GM23338 (cell line): ENCODE measurements at regions not wholly inside any gene's neighbourhood (a gene's known extent, or its start where the extent isn't known, plus 50 kb on each side); places are given as distances from the start of the nearest gene placed in this dataset.

ENCODE experiments used
- ATAC-seq: fragments of 200-7000 bp; cut with Tn5 transposase; 3 replicates; pipeline ENCODE4 v1.9.1; 2020
- DNase-seq: peaks from one replicate; pipeline ENCODE4 v3.0.0-alpha.2; 2015; ENCODE audit warnings: low spot score
- H2AFZ ChIP-seq: fragments of 200-600 bp; sonication (generic); 2 replicates; pipeline ENCODE4 v1.8.0; 2016; ENCODE audit warnings: antibody characterized with exemption, mild to moderate bottlenecking, moderate library complexity
- H3F3A ChIP-seq: fragments of 200-600 bp; sonication (generic); replicated peaks from 2 replicates; pipeline ENCODE4 v1.8.0; 2017; ENCODE audit warnings: antibody characterized with exemption, mixed run types, low read depth
- H3K27ac ChIP-seq: fragments of 200-600 bp; sonication (generic); 2 replicates; pipeline ENCODE4 v1.6.1; 2016; ENCODE audit warnings: low read depth
- H3K27me3 ChIP-seq: fragments of 200-600 bp; sonication (generic); 2 replicates; pipeline ENCODE4 v1.8.0; 2016; ENCODE audit warnings: mild to moderate bottlenecking, mixed run types, moderate library complexity; ENCODE audit not compliant: insufficient read depth
- H3K36me3 ChIP-seq: fragments of 200-600 bp; sonication (generic); 2 replicates; pipeline ENCODE4 v1.8.0; 2016; ENCODE audit warnings: mild to moderate bottlenecking; ENCODE audit not compliant: insufficient read depth
- H3K4me1 ChIP-seq: fragments of 200-600 bp; sonication (generic); 2 replicates; pipeline ENCODE4 v1.8.0; 2016; ENCODE audit warnings: mild to moderate bottlenecking, moderate library complexity; ENCODE audit not compliant: insufficient read depth
- H3K4me2 ChIP-seq: fragments of 200-600 bp; sonication (generic); 2 replicates; pipeline ENCODE4 v1.7.1; 2017; ENCODE audit warnings: mixed run types
- H3K4me3 ChIP-seq: fragments of 200-600 bp; sonication (generic); 2 replicates; pipeline ENCODE4 v1.6.1; 2016; ENCODE audit warnings: mixed run types
- H3K79me2 ChIP-seq: fragments of 200-600 bp; sonication (generic); replicated peaks from 2 replicates; pipeline ENCODE4 v1.8.0; 2017; ENCODE audit warnings: mild to moderate bottlenecking; ENCODE audit not compliant: insufficient read depth
- H3K9me2 ChIP-seq: fragments of 200-600 bp; sonication (generic); 2 replicates; pipeline ENCODE4 v1.8.0; 2017; ENCODE audit not compliant: insufficient read depth
- H4K20me1 ChIP-seq: fragments of 200-600 bp; sonication (generic); replicated peaks from 2 replicates; pipeline ENCODE4 v1.8.0; 2017; ENCODE audit warnings: mild to moderate bottlenecking; ENCODE audit not compliant: insufficient read depth
- H3K27ac Mint-ChIP-seq: 2 replicates; pipeline ENCODE4 v1.8.0; 2020; ENCODE audit warnings: inconsistent platforms, mild to moderate bottlenecking, moderate library complexity, mixed read lengths
- H3K27me3 Mint-ChIP-seq: 3 replicates; pipeline ENCODE4 v1.8.0; 2022; ENCODE audit warnings: low read depth, mild to moderate bottlenecking, moderate library complexity, mixed read lengths, inconsistent platforms; ENCODE audit not compliant: insufficient read depth, poor library complexity
- H3K36me3 Mint-ChIP-seq: 3 replicates; pipeline ENCODE4 v1.8.0; 2021; ENCODE audit warnings: low read depth, mild to moderate bottlenecking, inconsistent platforms, moderate library complexity, mixed read lengths
- H3K4me1 Mint-ChIP-seq: 3 replicates; pipeline ENCODE4 v1.8.0; 2020; ENCODE audit warnings: mild to moderate bottlenecking, inconsistent platforms, mixed read lengths
- H3K4me3 Mint-ChIP-seq: 3 replicates; pipeline ENCODE4 v1.8.0; 2021; ENCODE audit warnings: moderate library complexity, mild to moderate bottlenecking, inconsistent platforms, mixed read lengths
- H3K9me3 Mint-ChIP-seq: 3 replicates; pipeline ENCODE4 v1.8.0; 2020; ENCODE audit warnings: moderate library complexity, mild to moderate bottlenecking, inconsistent platforms, mixed read lengths
- CREB1 ChIP-seq: fragments of 250-450 bp; sonication (Bioruptor Pico); IDR thresholded peaks from 2 replicates; pipeline ENCODE4 v1.5.0; 2020; ENCODE audit warnings: low read depth, mild to moderate bottlenecking, moderate library complexity
- EZH2 ChIP-seq: fragments of 200-600 bp; sonication (generic); IDR thresholded peaks from one replicate; pipeline ENCODE4 v1.8.0; 2017; ENCODE audit warnings: antibody characterized with exemption, mild to moderate bottlenecking, low read depth; ENCODE audit not compliant: unreplicated experiment
- EZH2phosphoT487 ChIP-seq: fragments of 200-600 bp; sonication (generic); IDR thresholded peaks from one replicate; pipeline ENCODE4 v1.8.1; 2018; ENCODE audit warnings: antibody characterized with exemption; ENCODE audit not compliant: unreplicated experiment
- JUNB ChIP-seq: IDR thresholded peaks from one replicate; pipeline ENCODE4 v1.6.1; 2016; ENCODE audit warnings: antibody characterized with exemption; ENCODE audit not compliant: unreplicated experiment
- NANOG ChIP-seq: IDR thresholded peaks from 2 replicates; pipeline ENCODE4 v1.6.1; 2016; ENCODE audit warnings: antibody characterized with exemption, borderline replicate concordance
- POLR2AphosphoS5 ChIP-seq: IDR thresholded peaks from 2 replicates; pipeline ENCODE4 v1.6.1; 2016; ENCODE audit warnings: antibody characterized with exemption, low read depth
- STAT1 ChIP-seq: IDR thresholded peaks from one replicate; pipeline ENCODE4 v1.6.1; 2016; ENCODE audit warnings: antibody characterized with exemption; ENCODE audit not compliant: unreplicated experiment
- ZNF114 ChIP-seq: fragments of 250-450 bp; sonication (Bioruptor Pico); IDR thresholded peaks from 2 replicates; pipeline ENCODE4 v1.5.0; 2020; ENCODE audit warnings: mild to moderate bottlenecking, moderate library complexity
- ZNF331 ChIP-seq: fragments of 250-450 bp; sonication (Bioruptor Pico); IDR thresholded peaks from 2 replicates; pipeline ENCODE4 v1.5.0; 2020; ENCODE audit warnings: low read depth, mild to moderate bottlenecking, moderate library complexity
- TF ChIP-seq, protein P1 (sequence below): IDR thresholded peaks from 2 replicates; pipeline ENCODE4 v1.6.1; 2016; ENCODE audit warnings: antibody characterized with exemption
- TF ChIP-seq, protein P2 (sequence below): IDR thresholded peaks from one replicate; pipeline ENCODE4 v1.6.1; 2018; ENCODE audit warnings: antibody characterized with exemption; ENCODE audit not compliant: unreplicated experiment
- TF ChIP-seq, protein P3 (sequence below), 2 experiments: fragments of 200-600 bp in 1 of 2; sonication (generic) in 1 of 2; conservative IDR thresholded peaks; 2 replicates each; pipeline versions ENCODE4 v1.5.1 to v1.6.1; 2016 to 2017; ENCODE audit warnings: antibody characterized with exemption in 2 of 2, low read depth in 2 of 2, mild to moderate bottlenecking in 2 of 2, moderate library complexity in 1 of 2
- TF ChIP-seq, protein P4 (sequence below): fragments of 250-450 bp; sonication (Bioruptor Pico); IDR thresholded peaks from 2 replicates; pipeline ENCODE4 v1.5.0; 2020; ENCODE audit warnings: mild to moderate bottlenecking, moderate library complexity

DNA sequence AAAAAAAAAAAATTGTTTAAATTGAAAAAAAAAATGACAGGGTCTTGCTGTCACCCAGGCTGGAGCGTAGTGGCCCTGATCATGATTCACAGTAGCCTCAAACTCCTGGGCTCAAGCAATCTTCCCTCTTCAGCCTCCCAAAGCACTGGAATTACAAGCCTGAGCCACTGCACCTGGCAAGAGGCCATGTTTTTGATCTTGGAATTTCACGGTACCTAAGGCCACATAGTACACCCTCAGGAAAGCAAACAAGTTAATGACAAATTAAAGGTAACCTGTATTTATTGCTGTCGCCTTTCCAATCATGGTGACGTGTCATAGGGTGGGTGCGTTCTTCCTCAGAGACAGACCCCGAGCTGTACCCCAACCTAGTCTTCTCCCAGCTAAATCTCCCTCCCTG is 79.2 kb downstream of the LINC00237 start:
- H3K36me3 ChIP-seq: no peaks in the 10 kb centered on the region
- peaks cover 8% of the 10 kb centered on the region; the same call in 1 of the 2 replicates for H3K9me2 ChIP-seq
- no peaks in the 10 kb centered on the region for H3K79me2 ChIP-seq
- Mint-ChIP-seq H3K4me3 (no peak overlapping the region), H3K9me3 (no peaks in the 10 kb centered on the region), H3K36me3 (no peaks in the 10 kb centered on the region), H3K27me3 (peaks cover 7% of the 10 kb centered on the region), H3K27ac (no peak overlapping the region), H3K4me1 (peaks cover 8% of the 10 kb centered on the region)
- no peak for TF ChIP-seq ZNF331 (CRISPR knock-in tag)
- TF ChIP-seq, protein P1, sequence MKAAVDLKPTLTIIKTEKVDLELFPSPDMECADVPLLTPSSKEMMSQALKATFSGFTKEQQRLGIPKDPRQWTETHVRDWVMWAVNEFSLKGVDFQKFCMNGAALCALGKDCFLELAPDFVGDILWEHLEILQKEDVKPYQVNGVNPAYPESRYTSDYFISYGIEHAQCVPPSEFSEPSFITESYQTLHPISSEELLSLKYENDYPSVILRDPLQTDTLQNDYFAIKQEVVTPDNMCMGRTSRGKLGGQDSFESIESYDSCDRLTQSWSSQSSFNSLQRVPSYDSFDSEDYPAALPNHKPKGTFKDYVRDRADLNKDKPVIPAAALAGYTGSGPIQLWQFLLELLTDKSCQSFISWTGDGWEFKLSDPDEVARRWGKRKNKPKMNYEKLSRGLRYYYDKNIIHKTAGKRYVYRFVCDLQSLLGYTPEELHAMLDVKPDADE: no peak
- no peak for TF ChIP-seq CREB1 (CRISPR knock-in tag)
- no peak for TF ChIP-seq EZH2
- TF ChIP-seq, protein P2, sequence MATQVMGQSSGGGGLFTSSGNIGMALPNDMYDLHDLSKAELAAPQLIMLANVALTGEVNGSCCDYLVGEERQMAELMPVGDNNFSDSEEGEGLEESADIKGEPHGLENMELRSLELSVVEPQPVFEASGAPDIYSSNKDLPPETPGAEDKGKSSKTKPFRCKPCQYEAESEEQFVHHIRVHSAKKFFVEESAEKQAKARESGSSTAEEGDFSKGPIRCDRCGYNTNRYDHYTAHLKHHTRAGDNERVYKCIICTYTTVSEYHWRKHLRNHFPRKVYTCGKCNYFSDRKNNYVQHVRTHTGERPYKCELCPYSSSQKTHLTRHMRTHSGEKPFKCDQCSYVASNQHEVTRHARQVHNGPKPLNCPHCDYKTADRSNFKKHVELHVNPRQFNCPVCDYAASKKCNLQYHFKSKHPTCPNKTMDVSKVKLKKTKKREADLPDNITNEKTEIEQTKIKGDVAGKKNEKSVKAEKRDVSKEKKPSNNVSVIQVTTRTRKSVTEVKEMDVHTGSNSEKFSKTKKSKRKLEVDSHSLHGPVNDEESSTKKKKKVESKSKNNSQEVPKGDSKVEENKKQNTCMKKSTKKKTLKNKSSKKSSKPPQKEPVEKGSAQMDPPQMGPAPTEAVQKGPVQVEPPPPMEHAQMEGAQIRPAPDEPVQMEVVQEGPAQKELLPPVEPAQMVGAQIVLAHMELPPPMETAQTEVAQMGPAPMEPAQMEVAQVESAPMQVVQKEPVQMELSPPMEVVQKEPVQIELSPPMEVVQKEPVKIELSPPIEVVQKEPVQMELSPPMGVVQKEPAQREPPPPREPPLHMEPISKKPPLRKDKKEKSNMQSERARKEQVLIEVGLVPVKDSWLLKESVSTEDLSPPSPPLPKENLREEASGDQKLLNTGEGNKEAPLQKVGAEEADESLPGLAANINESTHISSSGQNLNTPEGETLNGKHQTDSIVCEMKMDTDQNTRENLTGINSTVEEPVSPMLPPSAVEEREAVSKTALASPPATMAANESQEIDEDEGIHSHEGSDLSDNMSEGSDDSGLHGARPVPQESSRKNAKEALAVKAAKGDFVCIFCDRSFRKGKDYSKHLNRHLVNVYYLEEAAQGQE: no peak
- TF ChIP-seq, protein P3, sequence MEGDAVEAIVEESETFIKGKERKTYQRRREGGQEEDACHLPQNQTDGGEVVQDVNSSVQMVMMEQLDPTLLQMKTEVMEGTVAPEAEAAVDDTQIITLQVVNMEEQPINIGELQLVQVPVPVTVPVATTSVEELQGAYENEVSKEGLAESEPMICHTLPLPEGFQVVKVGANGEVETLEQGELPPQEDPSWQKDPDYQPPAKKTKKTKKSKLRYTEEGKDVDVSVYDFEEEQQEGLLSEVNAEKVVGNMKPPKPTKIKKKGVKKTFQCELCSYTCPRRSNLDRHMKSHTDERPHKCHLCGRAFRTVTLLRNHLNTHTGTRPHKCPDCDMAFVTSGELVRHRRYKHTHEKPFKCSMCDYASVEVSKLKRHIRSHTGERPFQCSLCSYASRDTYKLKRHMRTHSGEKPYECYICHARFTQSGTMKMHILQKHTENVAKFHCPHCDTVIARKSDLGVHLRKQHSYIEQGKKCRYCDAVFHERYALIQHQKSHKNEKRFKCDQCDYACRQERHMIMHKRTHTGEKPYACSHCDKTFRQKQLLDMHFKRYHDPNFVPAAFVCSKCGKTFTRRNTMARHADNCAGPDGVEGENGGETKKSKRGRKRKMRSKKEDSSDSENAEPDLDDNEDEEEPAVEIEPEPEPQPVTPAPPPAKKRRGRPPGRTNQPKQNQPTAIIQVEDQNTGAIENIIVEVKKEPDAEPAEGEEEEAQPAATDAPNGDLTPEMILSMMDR (conservative IDR thresholded peaks at IDR 0.05; ENCODE audit: low read depth in 2 of 2): no peak
- no peak for TF ChIP-seq JUNB
- TF ChIP-seq, protein P4, sequence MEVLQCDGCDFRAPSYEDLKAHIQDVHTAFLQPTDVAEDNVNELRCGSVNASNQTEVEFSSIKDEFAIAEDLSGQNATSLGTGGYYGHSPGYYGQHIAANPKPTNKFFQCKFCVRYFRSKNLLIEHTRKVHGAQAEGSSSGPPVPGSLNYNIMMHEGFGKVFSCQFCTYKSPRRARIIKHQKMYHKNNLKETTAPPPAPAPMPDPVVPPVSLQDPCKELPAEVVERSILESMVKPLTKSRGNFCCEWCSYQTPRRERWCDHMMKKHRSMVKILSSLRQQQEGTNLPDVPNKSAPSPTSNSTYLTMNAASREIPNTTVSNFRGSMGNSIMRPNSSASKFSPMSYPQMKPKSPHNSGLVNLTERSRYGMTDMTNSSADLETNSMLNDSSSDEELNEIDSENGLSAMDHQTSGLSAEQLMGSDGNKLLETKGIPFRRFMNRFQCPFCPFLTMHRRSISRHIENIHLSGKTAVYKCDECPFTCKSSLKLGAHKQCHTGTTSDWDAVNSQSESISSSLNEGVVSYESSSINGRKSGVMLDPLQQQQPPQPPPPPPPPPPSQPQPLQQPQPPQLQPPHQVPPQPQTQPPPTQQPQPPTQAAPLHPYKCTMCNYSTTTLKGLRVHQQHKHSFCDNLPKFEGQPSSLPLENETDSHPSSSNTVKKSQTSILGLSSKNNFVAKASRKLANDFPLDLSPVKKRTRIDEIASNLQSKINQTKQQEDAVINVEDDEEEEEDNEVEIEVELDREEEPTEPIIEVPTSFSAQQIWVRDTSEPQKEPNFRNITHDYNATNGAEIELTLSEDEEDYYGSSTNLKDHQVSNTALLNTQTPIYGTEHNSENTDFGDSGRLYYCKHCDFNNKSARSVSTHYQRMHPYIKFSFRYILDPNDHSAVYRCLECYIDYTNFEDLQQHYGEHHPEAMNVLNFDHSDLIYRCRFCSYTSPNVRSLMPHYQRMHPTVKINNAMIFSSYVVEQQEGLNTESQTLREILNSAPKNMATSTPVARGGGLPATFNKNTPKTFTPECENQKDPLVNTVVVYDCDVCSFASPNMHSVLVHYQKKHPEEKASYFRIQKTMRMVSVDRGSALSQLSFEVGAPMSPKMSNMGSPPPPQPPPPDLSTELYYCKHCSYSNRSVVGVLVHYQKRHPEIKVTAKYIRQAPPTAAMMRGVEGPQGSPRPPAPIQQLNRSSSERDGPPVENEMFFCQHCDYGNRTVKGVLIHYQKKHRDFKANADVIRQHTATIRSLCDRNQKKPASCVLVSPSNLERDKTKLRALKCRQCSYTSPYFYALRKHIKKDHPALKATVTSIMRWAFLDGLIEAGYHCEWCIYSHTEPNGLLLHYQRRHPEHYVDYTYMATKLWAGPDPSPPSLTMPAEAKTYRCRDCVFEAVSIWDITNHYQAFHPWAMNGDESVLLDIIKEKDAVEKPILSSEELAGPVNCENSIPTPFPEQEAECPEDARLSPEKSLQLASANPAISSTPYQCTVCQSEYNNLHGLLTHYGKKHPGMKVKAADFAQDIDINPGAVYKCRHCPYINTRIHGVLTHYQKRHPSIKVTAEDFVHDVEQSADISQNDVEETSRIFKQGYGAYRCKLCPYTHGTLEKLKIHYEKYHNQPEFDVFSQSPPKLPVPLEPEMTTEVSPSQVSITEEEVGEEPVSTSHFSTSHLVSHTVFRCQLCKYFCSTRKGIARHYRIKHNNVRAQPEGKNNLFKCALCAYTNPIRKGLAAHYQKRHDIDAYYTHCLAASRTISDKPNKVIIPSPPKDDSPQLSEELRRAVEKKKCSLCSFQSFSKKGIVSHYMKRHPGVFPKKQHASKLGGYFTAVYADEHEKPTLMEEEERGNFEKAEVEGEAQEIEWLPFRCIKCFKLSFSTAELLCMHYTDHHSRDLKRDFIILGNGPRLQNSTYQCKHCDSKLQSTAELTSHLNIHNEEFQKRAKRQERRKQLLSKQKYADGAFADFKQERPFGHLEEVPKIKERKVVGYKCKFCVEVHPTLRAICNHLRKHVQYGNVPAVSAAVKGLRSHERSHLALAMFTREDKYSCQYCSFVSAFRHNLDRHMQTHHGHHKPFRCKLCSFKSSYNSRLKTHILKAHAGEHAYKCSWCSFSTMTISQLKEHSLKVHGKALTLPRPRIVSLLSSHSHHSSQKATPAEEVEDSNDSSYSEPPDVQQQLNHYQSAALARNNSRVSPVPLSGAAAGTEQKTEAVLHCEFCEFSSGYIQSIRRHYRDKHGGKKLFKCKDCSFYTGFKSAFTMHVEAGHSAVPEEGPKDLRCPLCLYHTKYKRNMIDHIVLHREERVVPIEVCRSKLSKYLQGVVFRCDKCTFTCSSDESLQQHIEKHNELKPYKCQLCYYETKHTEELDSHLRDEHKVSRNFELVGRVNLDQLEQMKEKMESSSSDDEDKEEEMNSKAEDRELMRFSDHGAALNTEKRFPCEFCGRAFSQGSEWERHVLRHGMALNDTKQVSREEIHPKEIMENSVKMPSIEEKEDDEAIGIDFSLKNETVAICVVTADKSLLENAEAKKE (CRISPR knock-in tag): no peak
- no peak for TF ChIP-seq STAT1
- TF ChIP-seq ZNF114 (CRISPR knock-in tag): no peak
- TF ChIP-seq POLR2AphosphoS5: no peak
- no peak for TF ChIP-seq NANOG
- no peak for TF ChIP-seq EZH2phosphoT487
- no peaks in the 10 kb centered on the region for H3K27me3 ChIP-seq
- no peak overlapping the region for H3K4me2 ChIP-seq
- no peaks in the 10 kb centered on the region for H3F3A ChIP-seq
- no peak overlapping the region for H3K27ac ChIP-seq
- no peaks in the 10 kb centered on the region for H3K4me1 ChIP-seq
- no peak for ATAC-seq
- no peaks in the 10 kb centered on the region for H4K20me1 ChIP-seq
- no peak overlapping the region for H3K4me3 ChIP-seq
- H2AFZ ChIP-seq: no peak overlapping the region
- DNase-seq: no peak
